IMR-90 (cell line): ENCODE measurements at regions not wholly inside any gene's neighbourhood (a gene's known extent, or its start where the extent isn't known, plus 50 kb on each side); places are given as distances from the start of the nearest gene placed in this dataset.

Experiments used
- ATAC-seq: fragments of 200-7000 bp; cut with Tn5 transposase; 2 replicates; pipeline ENCODE4 v1.9.1; 2020; ENCODE audit warnings: low read depth, mild to moderate bottlenecking, moderate library complexity
- BruUV-seq: library from RNA; stranded (reverse); fragments of 400-500 nt; replicated peaks from 2 replicates; lab custom pipeline; 2021; lab: Mats Ljungman, UMichigan
- CTCF ChIA-PET: fragments of 300-600 bp; formaldehyde crosslinking; extraction: SDS; loops from one replicate; lab custom pipeline; 2021; ENCODE audit warnings: antibody characterized with exemption; lab: Yijun Ruan, JAX
- POLR2A ChIA-PET: fragments of 300-600 bp; sonication (Branson Sonifier 250); formaldehyde crosslinking; loops from one replicate; lab custom pipeline; 2022; ENCODE audit warnings: antibody characterized with exemption; ENCODE audit not compliant: unreplicated experiment; lab: Charles Lee
- DNase-seq: peaks from one replicate; pipeline ENCODE4 v3.0.0; 2013
- H2AFZ ChIP-seq: replicated peaks from 2 replicates; pipeline ENCODE3; 2013; ENCODE audit warnings: low read length, mild to moderate bottlenecking; ENCODE audit not compliant: poor library complexity
- H2AK5ac ChIP-seq: 2 replicates; pipeline ENCODE4 v1.6.1; 2013; ENCODE audit warnings: low read depth, low read length, inconsistent platforms
- H2AK9ac ChIP-seq: replicated peaks from 2 replicates; pipeline ENCODE3; 2013; ENCODE audit warnings: mild to moderate bottlenecking, low read depth, low read length, moderate library complexity; ENCODE audit not compliant: poor library complexity
- H2BK120ac ChIP-seq: 2 replicates; pipeline ENCODE4 v1.6.1; 2013; ENCODE audit warnings: low read depth, low read length, inconsistent platforms
- H2BK15ac ChIP-seq: 3 replicates; pipeline ENCODE4 v1.6.1; 2013; ENCODE audit warnings: low read depth, low read length, inconsistent platforms
- H2BK20ac ChIP-seq: 2 replicates; pipeline ENCODE4 v1.6.1; 2013; ENCODE audit warnings: low read depth, mild to moderate bottlenecking, inconsistent platforms, low read length, moderate library complexity
- H2BK5ac ChIP-seq: 2 replicates; pipeline ENCODE4 v1.6.1; 2013; ENCODE audit warnings: mild to moderate bottlenecking, low read depth, low read length, inconsistent platforms; ENCODE audit not compliant: poor library complexity, severe bottlenecking
- H3K14ac ChIP-seq: replicated peaks from 2 replicates; pipeline ENCODE4 v1.6.1; 2013; ENCODE audit warnings: low read depth, low read length, inconsistent platforms
- H3K18ac ChIP-seq: 2 replicates; pipeline ENCODE4 v1.6.1; 2013; ENCODE audit warnings: low read depth, low read length, control low read depth
- H3K23ac ChIP-seq: 2 replicates; pipeline ENCODE4 v1.6.1; 2013; ENCODE audit warnings: low read depth, low read length, inconsistent platforms
- H3K27ac ChIP-seq: 2 replicates; pipeline ENCODE4 v1.5.1; 2013; ENCODE audit warnings: mild to moderate bottlenecking, control low read depth, low read length; ENCODE audit not compliant: insufficient read depth
- H3K27me3 ChIP-seq: 2 replicates; pipeline ENCODE4 v1.6.1; 2013; ENCODE audit warnings: low read length; ENCODE audit not compliant: control insufficient read depth, insufficient read depth
- H3K36me3 ChIP-seq: 2 replicates; pipeline ENCODE4 v1.6.1; 2013; ENCODE audit warnings: low read length, mixed read lengths; ENCODE audit not compliant: control insufficient read depth, insufficient read depth
- H3K4ac ChIP-seq: 2 replicates; pipeline ENCODE4 v1.6.1; 2013; ENCODE audit warnings: low read depth, low read length, inconsistent platforms
- H3K4me1 ChIP-seq: 2 replicates; pipeline ENCODE4 v1.6.1; 2013; ENCODE audit warnings: low read length, mixed read lengths; ENCODE audit not compliant: control insufficient read depth, insufficient read depth
- H3K4me2 ChIP-seq: 2 replicates; pipeline ENCODE4 v1.6.1; 2013; ENCODE audit warnings: low read depth, mild to moderate bottlenecking, control low read depth, low read length, moderate library complexity
- H3K4me3 ChIP-seq: 2 replicates; pipeline ENCODE4 v1.5.1; 2013; ENCODE audit warnings: low read depth, mild to moderate bottlenecking, control low read depth, low read length, moderate library complexity; ENCODE audit not compliant: insufficient read depth
- H3K56ac ChIP-seq: 2 replicates; pipeline ENCODE4 v1.6.1; 2013; ENCODE audit warnings: low read length, inconsistent platforms; ENCODE audit not compliant: insufficient read depth; ENCODE audit errors: extremely low read depth
- H3K79me1 ChIP-seq, 2 experiments: 2 replicates each; pipeline ENCODE4 v1.6.1; 2013; ENCODE audit warnings: low read length in 2 of 2, inconsistent platforms in 1 of 2, low read depth in 1 of 2
- H3K9ac ChIP-seq: 2 replicates; pipeline ENCODE4 v1.6.1; 2013; ENCODE audit warnings: low read depth, low read length, control low read depth
- H3K9me1 ChIP-seq: 2 replicates; pipeline ENCODE4 v1.6.1; 2013; ENCODE audit warnings: low read length, inconsistent platforms; ENCODE audit not compliant: insufficient read depth
- H3K9me3 ChIP-seq: 2 replicates; pipeline ENCODE4 v1.6.1; 2013; ENCODE audit warnings: low read length; ENCODE audit not compliant: control insufficient read depth, insufficient read depth
- H4K20me1 ChIP-seq: 2 replicates; pipeline ENCODE4 v1.6.1; 2013; ENCODE audit warnings: low read length, inconsistent platforms; ENCODE audit not compliant: insufficient read depth
- H4K5ac ChIP-seq: 2 replicates; pipeline ENCODE4 v1.6.1; 2013; ENCODE audit warnings: mild to moderate bottlenecking, low read depth, low read length, control low read depth
- H4K8ac ChIP-seq, 2 experiments: 2 replicates each; pipeline ENCODE4 v1.6.1; 2013; ENCODE audit warnings: low read depth in 2 of 2, low read length in 2 of 2, control low read depth in 1 of 2, inconsistent platforms in 1 of 2
- H4K91ac ChIP-seq: 2 replicates; pipeline ENCODE4 v1.6.1; 2013; ENCODE audit warnings: low read depth, low read length, inconsistent platforms; ENCODE audit not compliant: insufficient read depth
- BHLHE40 ChIP-seq: fragments of 150-350 bp; IDR thresholded peaks from 2 replicates; pipeline ENCODE4 v1.6.1; 2016; ENCODE audit warnings: mild to moderate bottlenecking, low read depth, low read length
- CEBPB ChIP-seq: IDR thresholded peaks from 2 replicates; pipeline ENCODE4 v1.6.1; 2012; ENCODE audit warnings: low read depth, low read length, improper control_type of control experiment
- CHD1 ChIP-seq: IDR thresholded peaks from 2 replicates; pipeline ENCODE4 v1.6.1; 2012; ENCODE audit warnings: low read depth, low read length, improper control_type of control experiment
- ELK1 ChIP-seq: fragments of 150-350 bp; IDR thresholded peaks from 2 replicates; pipeline ENCODE4 v1.6.1; 2016; ENCODE audit warnings: low read depth, mild to moderate bottlenecking, low read length, moderate library complexity, borderline replicate concordance
- FOS ChIP-seq: fragments of 150-350 bp; IDR thresholded peaks from 2 replicates; pipeline ENCODE4 v1.6.1; 2016; ENCODE audit warnings: low read depth, low read length
- MAFK ChIP-seq: IDR thresholded peaks from 2 replicates; pipeline ENCODE4 v1.6.1; 2012; ENCODE audit warnings: low read depth, low read length, improper control_type of control experiment
- MAZ ChIP-seq: IDR thresholded peaks from 2 replicates; pipeline ENCODE4 v1.6.1; 2012; ENCODE audit warnings: low read depth, mild to moderate bottlenecking, low read length, improper control_type of control experiment, moderate library complexity, borderline replicate concordance
- MXI1 ChIP-seq: IDR thresholded peaks from 2 replicates; pipeline ENCODE4 v1.6.1; 2012; ENCODE audit warnings: low read depth, mild to moderate bottlenecking, low read length, moderate library complexity, borderline replicate concordance
- NFE2L2 ChIP-seq: fragments of 150-350 bp; IDR thresholded peaks from 2 replicates; pipeline ENCODE4 v1.6.1; 2016; ENCODE audit warnings: low read depth, mild to moderate bottlenecking, low read length
- POLR2A ChIP-seq: IDR thresholded peaks from 2 replicates; pipeline ENCODE4 v1.6.1; 2012; ENCODE audit warnings: mild to moderate bottlenecking, low read depth, low read length
- RAD21 ChIP-seq: IDR thresholded peaks from 2 replicates; pipeline ENCODE4 v1.6.1; 2012; ENCODE audit warnings: low read length, improper control_type of control experiment
- RCOR1 ChIP-seq: IDR thresholded peaks from 2 replicates; pipeline ENCODE4 v1.6.1; 2012; ENCODE audit warnings: mild to moderate bottlenecking, low read length, improper control_type of control experiment; ENCODE audit not compliant: insufficient replicate concordance
- RFX5 ChIP-seq: IDR thresholded peaks from 2 replicates; pipeline ENCODE4 v1.8.0; 2012; ENCODE audit warnings: low read depth, mild to moderate bottlenecking, low read length, moderate library complexity
- SMC3 ChIP-seq: fragments of 150-350 bp; IDR thresholded peaks from 2 replicates; pipeline ENCODE4 v1.6.1; 2016; ENCODE audit warnings: low read depth, mild to moderate bottlenecking, antibody characterized with exemption, low read length, moderate library complexity
- dilution Hi-C: fragments of 300-500 bp; cut with HindIII; formaldehyde crosslinking; loops from one replicate; pipeline ENCODE4 v1.14.3; 2018; ENCODE audit warnings: low sequenced_read_pairs; ENCODE audit not compliant: unreplicated experiment
- in situ Hi-C: fragments of 300-500 bp; cut with MboI; formaldehyde crosslinking; loops from 3 replicates; pipeline ENCODE4 v1.14.3; 2019; ENCODE audit warnings: low sequenced_read_pairs, inconsistent platforms, mixed read lengths
- intact Hi-C: fragments of 100-400 bp; cut with micrococcal nuclease; formaldehyde crosslinking; loops from 2 replicates; pipeline ENCODE4 v1.10.0; 2022
- TF ChIP-seq, protein P1 (sequence below): conservative IDR thresholded peaks from 2 replicates; pipeline ENCODE4 v1.5.1; 2012; ENCODE audit warnings: mild to moderate bottlenecking, low read depth, low read length, improper control_type of control experiment
- TF ChIP-seq, protein P2 (sequence below): fragments of 150-350 bp; IDR thresholded peaks from 2 replicates; pipeline ENCODE4 v1.6.1; 2017; ENCODE audit warnings: mild to moderate bottlenecking, antibody characterized with exemption, low read length, low read depth

GRCh38 chr5:83406906-83407305, 64.6 kb upstream of the VCAN start:
- H2AK5ac ChIP-seq, result no peak overlapping the region
- H4K91ac ChIP-seq, result no peak overlapping the region
- dilution Hi-C loops, result no loop called here
- H3K4me2 ChIP-seq, result no peak overlapping the region
- ChIA-PET POLR2A (no interaction called here), CTCF (interaction anchor here (0.6 kb wide), 1 partner anchor 9 kb away, joined by 3 read pairs; no protein-coding TSS in a partner anchor)
- no peak overlapping the region for H3K23ac ChIP-seq
- no peak overlapping the region for H3K4me3 ChIP-seq
- H3K27me3 ChIP-seq, result no peaks in the 10 kb centered on the region
- no peak overlapping the region for H3K18ac ChIP-seq
- no peaks in the 10 kb centered on the region for H4K20me1 ChIP-seq
- no peak overlapping the region for H2BK15ac ChIP-seq
- no peak overlapping the region for H2BK120ac ChIP-seq
- H3K36me3 ChIP-seq, result no peaks in the 10 kb centered on the region
- no peak for TF ChIP-seq NFE2L2
- TF ChIP-seq MAFK, result no peak
- no peak for TF ChIP-seq MXI1
- TF ChIP-seq, protein P1, sequence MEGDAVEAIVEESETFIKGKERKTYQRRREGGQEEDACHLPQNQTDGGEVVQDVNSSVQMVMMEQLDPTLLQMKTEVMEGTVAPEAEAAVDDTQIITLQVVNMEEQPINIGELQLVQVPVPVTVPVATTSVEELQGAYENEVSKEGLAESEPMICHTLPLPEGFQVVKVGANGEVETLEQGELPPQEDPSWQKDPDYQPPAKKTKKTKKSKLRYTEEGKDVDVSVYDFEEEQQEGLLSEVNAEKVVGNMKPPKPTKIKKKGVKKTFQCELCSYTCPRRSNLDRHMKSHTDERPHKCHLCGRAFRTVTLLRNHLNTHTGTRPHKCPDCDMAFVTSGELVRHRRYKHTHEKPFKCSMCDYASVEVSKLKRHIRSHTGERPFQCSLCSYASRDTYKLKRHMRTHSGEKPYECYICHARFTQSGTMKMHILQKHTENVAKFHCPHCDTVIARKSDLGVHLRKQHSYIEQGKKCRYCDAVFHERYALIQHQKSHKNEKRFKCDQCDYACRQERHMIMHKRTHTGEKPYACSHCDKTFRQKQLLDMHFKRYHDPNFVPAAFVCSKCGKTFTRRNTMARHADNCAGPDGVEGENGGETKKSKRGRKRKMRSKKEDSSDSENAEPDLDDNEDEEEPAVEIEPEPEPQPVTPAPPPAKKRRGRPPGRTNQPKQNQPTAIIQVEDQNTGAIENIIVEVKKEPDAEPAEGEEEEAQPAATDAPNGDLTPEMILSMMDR, result no peak
- TF ChIP-seq ELK1, result no peak
- no peak for TF ChIP-seq SMC3
- no peak for TF ChIP-seq CHD1
- TF ChIP-seq BHLHE40, result no peak
- TF ChIP-seq, protein P2, sequence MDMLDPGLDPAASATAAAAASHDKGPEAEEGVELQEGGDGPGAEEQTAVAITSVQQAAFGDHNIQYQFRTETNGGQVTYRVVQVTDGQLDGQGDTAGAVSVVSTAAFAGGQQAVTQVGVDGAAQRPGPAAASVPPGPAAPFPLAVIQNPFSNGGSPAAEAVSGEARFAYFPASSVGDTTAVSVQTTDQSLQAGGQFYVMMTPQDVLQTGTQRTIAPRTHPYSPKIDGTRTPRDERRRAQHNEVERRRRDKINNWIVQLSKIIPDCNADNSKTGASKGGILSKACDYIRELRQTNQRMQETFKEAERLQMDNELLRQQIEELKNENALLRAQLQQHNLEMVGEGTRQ, result no peak
- no peak for TF ChIP-seq FOS
- TF ChIP-seq RFX5, result no peak
- TF ChIP-seq CEBPB, result no peak
- no peak for TF ChIP-seq RCOR1
- no peak for TF ChIP-seq RAD21
- TF ChIP-seq POLR2A, result no peak
- TF ChIP-seq MAZ, result no peak
- H2BK20ac ChIP-seq, result no peak overlapping the region
- intact Hi-C loops, result no loop called here
- H3K4ac ChIP-seq, result no peak overlapping the region
- H2BK5ac ChIP-seq, result no peak overlapping the region
- H3K27ac ChIP-seq, result no peak overlapping the region
- no peaks in the 10 kb centered on the region for H3K4me1 ChIP-seq
- H4K8ac ChIP-seq, result no peak overlapping the region
- BruUV-seq, result no TSS peak
- H3K9ac ChIP-seq, result no peak overlapping the region
- no peak overlapping the region for H3K14ac ChIP-seq
- no peak overlapping the region for H4K5ac ChIP-seq
- no peak overlapping the region for H2AFZ ChIP-seq
- in situ Hi-C loops, result no loop called here
- ATAC-seq (no peak), DNase-seq (no peak)
- H2AK9ac ChIP-seq, result no peak overlapping the region
- no peaks in the 10 kb centered on the region for H3K9me1 ChIP-seq
- no peaks in the 10 kb centered on the region for H3K9me3 ChIP-seq
- no peak overlapping the region for H3K56ac ChIP-seq
- no peaks in the 10 kb centered on the region for H3K79me1 ChIP-seq
